ENCODE measurements at regions not wholly inside any gene's neighbourhood (a gene's known extent, or its start where the extent isn't known, plus 50 kb on each side); places are given as distances from the start of the nearest gene placed in this dataset.

GRCh38 chr20:16945619-16946018 is 197.5 kb downstream of the OTOR start:
- H3K4me1 Mint-ChIP-seq = no peaks in the 10 kb centered on the region
- ATAC-seq (replicated peaks) = no peak
- no peak overlapping the region for H3K27ac Mint-ChIP-seq
- H3K27me3 Mint-ChIP-seq = peaks cover 4% of the 10 kb centered on the region
- peaks cover 16% of the 10 kb centered on the region for H3K9me3 Mint-ChIP-seq
- no peaks in the 10 kb centered on the region for H3K36me3 Mint-ChIP-seq (ENCODE audit: low read depth)
- no peak overlapping the region for H3K4me3 Mint-ChIP-seq

DNA sequence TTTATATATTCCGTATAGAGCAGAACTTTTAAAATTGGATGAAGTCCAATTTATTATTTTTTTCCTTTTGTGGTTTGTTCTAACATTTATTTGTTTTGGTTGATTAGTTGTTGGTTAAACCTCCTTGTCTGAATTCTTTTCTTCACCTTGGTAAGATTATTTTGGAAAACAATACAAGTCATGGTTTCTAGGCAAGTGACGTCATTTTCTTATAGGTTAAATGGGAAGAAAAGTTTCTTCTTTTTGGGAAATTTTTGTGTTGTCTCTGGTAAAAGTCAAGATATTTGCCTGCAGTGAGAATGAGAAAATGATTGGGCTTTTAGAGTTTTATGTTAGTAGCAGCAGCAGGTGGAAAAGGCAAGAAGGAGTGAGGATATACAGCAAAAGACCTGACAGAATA is 197.9 kb downstream of the OTOR start:
- Mint-ChIP-seq H3K27ac (no peak overlapping the region), H3K4me1 (no peaks in the 10 kb centered on the region), H3K27me3 (peaks cover 7% of the 10 kb centered on the region), H3K36me3 (ENCODE audit: low read depth) (no peaks in the 10 kb centered on the region), H3K9me3 (peaks cover 19% of the 10 kb centered on the region), H3K4me3 (no peak overlapping the region)
- no peak for ATAC-seq (replicated peaks)

DNA sequence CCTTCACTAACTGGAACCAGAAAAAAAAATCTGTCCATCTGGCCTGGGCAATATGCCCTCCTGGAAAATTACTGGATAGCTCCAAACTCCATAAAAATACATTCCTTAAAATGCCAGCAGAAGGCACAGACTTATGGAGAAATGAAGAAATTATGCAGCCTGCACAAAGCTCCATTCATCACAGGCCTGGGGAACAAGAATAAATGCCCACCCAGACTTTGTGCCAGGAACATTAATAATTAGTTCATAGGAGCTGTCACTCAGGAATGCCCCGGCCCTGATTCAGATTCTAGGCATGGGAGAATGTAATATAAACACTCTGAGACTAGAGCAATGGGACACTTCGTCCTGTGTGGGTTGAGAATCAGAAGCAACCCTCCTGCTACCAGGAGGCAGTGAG is 199.3 kb downstream of the OTOR start:
- H3K27ac Mint-ChIP-seq = no peak overlapping the region
- H3K4me3 Mint-ChIP-seq = no peak overlapping the region
- peaks cover 19% of the 10 kb centered on the region for H3K9me3 Mint-ChIP-seq
- no peaks in the 10 kb centered on the region for H3K36me3 Mint-ChIP-seq (ENCODE audit: low read depth)
- no peak for ATAC-seq (replicated peaks)
- H3K27me3 Mint-ChIP-seq = peaks cover 7% of the 10 kb centered on the region
- no peaks in the 10 kb centered on the region for H3K4me1 Mint-ChIP-seq

DNA sequence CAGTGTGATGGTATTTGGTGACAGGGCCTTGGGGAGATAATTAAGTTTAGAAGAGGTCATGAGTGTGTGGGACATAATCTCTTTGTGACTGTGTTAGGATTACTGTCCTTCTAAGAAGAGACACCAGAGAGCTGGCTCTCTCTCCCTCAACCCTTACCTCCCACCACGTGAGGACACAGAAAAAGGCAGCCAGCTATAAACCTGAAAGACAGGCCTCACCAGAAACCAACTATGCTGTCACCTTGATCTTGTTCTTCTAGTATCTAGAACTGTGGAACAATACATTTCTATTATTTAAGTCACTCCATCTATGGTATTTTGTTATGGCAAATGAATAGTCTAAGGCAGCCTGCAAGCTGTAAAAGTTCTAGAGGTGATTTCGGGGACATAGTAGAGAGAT is 203.7 kb downstream of the OTOR start:
- no peak overlapping the region for H3K27ac Mint-ChIP-seq
- no peaks in the 10 kb centered on the region for H3K4me1 Mint-ChIP-seq
- no peaks in the 10 kb centered on the region for H3K36me3 Mint-ChIP-seq (ENCODE audit: low read depth)
- H3K9me3 Mint-ChIP-seq = peaks cover 19% of the 10 kb centered on the region
- ATAC-seq (replicated peaks) = no peak
- H3K4me3 Mint-ChIP-seq = no peak overlapping the region
- peaks cover 3% of the 10 kb centered on the region for H3K27me3 Mint-ChIP-seq

- H3K36me3 Mint-ChIP-seq (ENCODE audit: low read depth) = no peaks in the 10 kb centered on the region
- no peaks in the 10 kb centered on the region for H3K4me1 Mint-ChIP-seq
- peaks cover 19% of the 10 kb centered on the region for H3K9me3 Mint-ChIP-seq
- H3K4me3 Mint-ChIP-seq = no peak overlapping the region
- peaks cover 3% of the 10 kb centered on the region for H3K27me3 Mint-ChIP-seq
- H3K27ac Mint-ChIP-seq = no peak overlapping the region
- ATAC-seq (replicated peaks) = no peak
These were observed 204.8 kb downstream of the OTOR start for GRCh38 chr20:16952965-16953364.

DNA sequence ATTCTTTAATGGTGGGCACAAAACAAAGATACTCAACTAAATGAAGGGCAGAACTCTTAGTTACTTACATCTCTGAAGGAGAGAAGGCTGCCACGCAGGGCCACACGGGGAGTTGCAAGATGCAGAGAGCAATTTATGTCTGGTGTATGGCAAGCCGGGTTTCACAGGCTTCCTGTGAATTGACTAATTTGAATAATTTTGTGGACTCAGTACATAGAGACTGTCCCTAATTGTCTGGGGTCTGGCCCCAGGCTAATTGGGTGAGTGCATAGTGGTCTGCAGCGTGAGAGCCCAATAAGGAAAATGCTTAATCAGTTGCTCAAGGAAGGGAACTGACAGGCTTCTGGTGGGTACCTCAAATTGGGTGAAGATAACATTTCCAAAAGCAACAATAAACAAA is 205.7 kb downstream of the OTOR start:
- no peak for ATAC-seq (replicated peaks)
- Mint-ChIP-seq H3K9me3 (peaks cover 15% of the 10 kb centered on the region), H3K36me3 (ENCODE audit: low read depth) (no peaks in the 10 kb centered on the region), H3K4me3 (no peak overlapping the region), H3K27ac (no peak overlapping the region), H3K4me1 (no peaks in the 10 kb centered on the region), H3K27me3 (peaks cover 3% of the 10 kb centered on the region)

GRCh38 chr20:16955462-16955861 is 207.3 kb downstream of the OTOR start:
- Mint-ChIP-seq H3K36me3 (ENCODE audit: low read depth) (no peaks in the 10 kb centered on the region), H3K27me3 (peaks cover 3% of the 10 kb centered on the region), H3K4me3 (no peak overlapping the region), H3K4me1 (no peaks in the 10 kb centered on the region), H3K9me3 (peaks cover 4% of the 10 kb centered on the region), H3K27ac (no peak overlapping the region)
- ATAC-seq (replicated peaks) = no peak

DNA sequence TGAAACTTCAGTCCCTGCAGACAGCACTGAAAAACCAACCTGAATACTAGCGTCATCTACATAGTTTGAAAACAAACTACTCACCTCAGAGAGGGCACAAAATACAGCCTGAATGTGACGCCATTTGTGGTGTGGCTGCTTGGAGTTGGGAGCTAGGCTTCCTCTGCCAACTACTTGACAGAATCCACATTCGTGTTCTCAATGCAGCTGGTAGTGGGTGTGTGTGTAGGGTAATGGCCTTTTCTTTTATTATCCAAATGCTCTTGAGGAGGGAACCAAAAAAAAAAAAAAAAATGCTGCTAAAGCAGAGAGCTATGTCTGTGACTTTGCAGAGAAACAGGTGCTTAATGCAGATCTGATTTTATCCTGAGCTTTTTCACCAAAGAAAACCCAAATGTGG is 207.8 kb downstream of the OTOR start:
- no peaks in the 10 kb centered on the region for H3K27me3 Mint-ChIP-seq
- H3K4me3 Mint-ChIP-seq = no peak overlapping the region
- H3K4me1 Mint-ChIP-seq = no peaks in the 10 kb centered on the region
- no peak overlapping the region for H3K27ac Mint-ChIP-seq
- H3K36me3 Mint-ChIP-seq (ENCODE audit: low read depth) = no peaks in the 10 kb centered on the region
- no peaks in the 10 kb centered on the region for H3K9me3 Mint-ChIP-seq
- ATAC-seq (replicated peaks) = no peak

- H3K9me3 Mint-ChIP-seq = peaks cover 13% of the 10 kb centered on the region
- ATAC-seq (replicated peaks) = no peak
- no peaks in the 10 kb centered on the region for H3K27me3 Mint-ChIP-seq
- no peaks in the 10 kb centered on the region for H3K4me1 Mint-ChIP-seq
- H3K27ac Mint-ChIP-seq = no peak overlapping the region
- H3K36me3 Mint-ChIP-seq (ENCODE audit: low read depth) = no peaks in the 10 kb centered on the region
- no peak overlapping the region for H3K4me3 Mint-ChIP-seq
These were observed 217.2 kb downstream of the OTOR start for GRCh38 chr20:16965401-16965800.

DNA sequence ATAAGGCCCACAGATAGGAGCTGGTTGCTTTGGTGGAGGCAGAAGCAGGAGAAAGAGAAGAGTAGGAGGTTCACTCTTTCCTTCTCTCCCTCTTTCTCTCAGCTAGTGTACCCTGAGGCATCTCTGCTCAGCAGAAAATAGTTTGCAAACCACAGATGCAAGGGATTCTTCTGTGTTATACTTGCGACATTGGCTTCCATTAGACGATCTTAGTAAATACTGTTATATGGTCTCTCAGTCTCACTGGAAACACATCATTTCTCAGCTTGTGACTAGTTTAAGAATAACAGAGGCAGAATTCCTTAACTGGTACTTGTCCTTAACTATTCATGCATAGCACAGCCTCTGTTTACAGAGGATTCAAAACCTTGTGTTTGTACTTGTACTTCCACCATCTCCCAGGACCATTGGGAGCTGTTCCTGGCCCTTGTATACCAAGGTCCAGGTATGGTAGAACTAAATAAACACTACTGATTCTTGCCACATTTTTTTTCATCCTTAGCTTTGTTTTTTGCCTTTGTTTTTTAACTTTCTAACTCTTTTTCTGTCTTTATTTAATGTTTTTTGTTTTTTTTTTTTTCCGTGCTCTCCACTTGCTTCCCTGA is 218.2 kb downstream of the OTOR start:
- Mint-ChIP-seq H3K9me3 (peaks cover 13% of the 10 kb centered on the region), H3K4me3 (no peak overlapping the region), H3K27ac (no peak overlapping the region), H3K4me1 (no peaks in the 10 kb centered on the region), H3K36me3 (ENCODE audit: low read depth) (no peaks in the 10 kb centered on the region), H3K27me3 (no peaks in the 10 kb centered on the region)
- no peak for ATAC-seq (replicated peaks)

DNA sequence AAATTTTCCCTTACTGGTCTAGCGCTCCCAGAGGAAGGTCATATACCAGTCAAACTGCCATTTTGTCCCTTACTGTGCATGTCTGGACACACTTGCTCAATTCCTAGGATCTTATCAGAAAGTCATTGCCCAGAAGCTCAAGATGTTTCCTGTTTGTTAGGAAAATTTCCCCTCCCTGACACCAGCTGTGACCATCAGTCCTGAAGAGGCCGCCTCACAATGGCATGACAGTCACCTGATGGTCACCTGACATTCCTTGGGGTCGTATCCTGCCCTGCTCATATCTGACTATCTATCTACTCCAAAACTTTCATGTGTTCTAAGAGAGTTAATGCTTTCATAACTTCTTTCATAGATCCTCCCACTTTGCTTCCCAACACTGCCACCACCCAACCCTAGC is 219.9 kb downstream of the OTOR start:
- H3K9me3 Mint-ChIP-seq = peaks cover 8% of the 10 kb centered on the region
- no peak overlapping the region for H3K27ac Mint-ChIP-seq
- no peak for ATAC-seq (replicated peaks)
- no peak overlapping the region for H3K4me3 Mint-ChIP-seq
- no peaks in the 10 kb centered on the region for H3K27me3 Mint-ChIP-seq
- no peaks in the 10 kb centered on the region for H3K4me1 Mint-ChIP-seq
- no peaks in the 10 kb centered on the region for H3K36me3 Mint-ChIP-seq (ENCODE audit: low read depth)

GRCh38 chr20:16970776-16971175 is 222.6 kb downstream of the OTOR start:
- ATAC-seq (replicated peaks) = no peak
- peaks cover 8% of the 10 kb centered on the region for H3K9me3 Mint-ChIP-seq
- H3K27ac Mint-ChIP-seq = no peak overlapping the region
- no peaks in the 10 kb centered on the region for H3K36me3 Mint-ChIP-seq (ENCODE audit: low read depth)
- H3K27me3 Mint-ChIP-seq = no peaks in the 10 kb centered on the region
- no peaks in the 10 kb centered on the region for H3K4me1 Mint-ChIP-seq
- no peak overlapping the region for H3K4me3 Mint-ChIP-seq

- Mint-ChIP-seq H3K27me3 (no peaks in the 10 kb centered on the region), H3K4me1 (no peaks in the 10 kb centered on the region), H3K36me3 (ENCODE audit: low read depth) (no peaks in the 10 kb centered on the region), H3K9me3 (peaks cover 7% of the 10 kb centered on the region), H3K4me3 (no peak overlapping the region), H3K27ac (no peak overlapping the region)
- no peak for ATAC-seq (replicated peaks)
These were observed 226.1 kb downstream of the OTOR start for GRCh38 chr20:16974080-16974854.

DNA sequence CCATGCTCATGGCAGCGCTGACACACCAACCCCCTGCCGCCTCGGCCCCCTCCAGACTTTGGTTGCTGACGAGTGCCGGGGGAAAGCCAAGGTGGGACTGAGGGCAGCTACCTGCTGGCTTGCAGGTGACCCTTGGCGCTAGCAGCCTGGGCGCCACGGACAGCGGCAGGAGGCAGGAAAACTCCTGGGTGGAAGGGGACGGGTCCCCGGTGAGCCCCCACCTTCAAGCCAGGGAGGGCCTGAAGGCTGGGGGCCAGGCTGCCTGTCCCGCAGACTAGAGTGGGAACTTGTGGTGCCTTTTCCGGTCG is 226.7 kb downstream of the OTOR start:
- Mint-ChIP-seq H3K27ac (no peak overlapping the region), H3K36me3 (ENCODE audit: low read depth) (no peaks in the 10 kb centered on the region), H3K4me1 (no peaks in the 10 kb centered on the region), H3K4me3 (no peak overlapping the region), H3K9me3 (peaks cover 1% of the 10 kb centered on the region), H3K27me3 (no peaks in the 10 kb centered on the region)
- no peak for ATAC-seq (replicated peaks)

DNA sequence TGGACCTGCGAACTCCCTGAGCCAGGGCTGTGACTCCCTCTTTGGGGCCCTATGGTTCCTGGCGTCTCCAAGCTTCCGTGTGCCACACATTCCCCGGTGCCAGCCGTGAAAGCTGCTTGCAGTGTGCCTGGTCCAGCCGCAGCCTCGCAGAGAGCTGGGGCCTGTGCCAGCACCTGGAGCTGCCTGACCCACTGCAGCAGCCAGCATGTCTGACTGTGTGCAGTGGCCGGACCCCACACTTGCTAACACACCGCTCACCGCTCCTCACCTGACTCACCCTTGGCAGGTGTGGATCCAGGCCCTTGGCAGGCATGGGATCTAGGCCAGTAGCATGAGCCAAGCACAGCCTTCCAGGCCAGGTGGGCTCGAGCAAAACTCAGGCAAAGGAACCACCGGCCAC is 227.5 kb downstream of the OTOR start:
- Mint-ChIP-seq H3K36me3 (ENCODE audit: low read depth) (no peaks in the 10 kb centered on the region), H3K27ac (no peak overlapping the region), H3K27me3 (no peaks in the 10 kb centered on the region), H3K4me3 (no peak overlapping the region), H3K4me1 (no peaks in the 10 kb centered on the region), H3K9me3 (no peaks in the 10 kb centered on the region)
- ATAC-seq (replicated peaks) = no peak

DNA sequence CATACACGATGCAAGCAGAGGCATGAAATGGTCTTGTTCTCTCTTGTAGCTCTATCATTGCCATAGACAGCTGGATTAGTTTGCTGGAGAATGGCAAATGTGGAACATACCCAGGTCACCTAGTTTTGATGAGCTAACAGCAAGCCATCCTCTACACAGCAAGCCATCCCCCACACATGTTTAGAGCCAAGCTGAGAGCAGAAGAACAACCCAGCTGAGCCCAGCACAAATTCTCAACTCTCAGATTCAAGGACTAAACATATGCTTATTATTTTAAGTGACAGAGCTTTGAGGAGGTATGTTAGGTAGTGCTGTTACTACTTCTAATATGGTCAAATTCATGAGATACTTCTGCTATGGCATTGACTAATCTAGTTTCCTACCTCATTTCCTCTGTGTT is 230.3 kb downstream of the OTOR start:
- ATAC-seq (replicated peaks) = no peak
- H3K36me3 Mint-ChIP-seq (ENCODE audit: low read depth) = no peaks in the 10 kb centered on the region
- H3K9me3 Mint-ChIP-seq = peaks cover 4% of the 10 kb centered on the region
- H3K4me3 Mint-ChIP-seq = no peak overlapping the region
- H3K27ac Mint-ChIP-seq = no peak overlapping the region
- H3K4me1 Mint-ChIP-seq = no peaks in the 10 kb centered on the region
- H3K27me3 Mint-ChIP-seq = no peaks in the 10 kb centered on the region

Measured in activated T-helper 17 cell treated with anti-CD3 and anti-CD28 coated beads, Interleukin-2, amount 50 U/mL, for 72 hours (primary cell).